Caki2 (cell line): ENCODE measurements at regions not wholly inside any gene's neighbourhood (a gene's known extent, or its start where the extent isn't known, plus 50 kb on each side); places are given as distances from the start of the nearest gene placed in this dataset.

Experiments
- DNase-seq: peaks from one replicate; pipeline ENCODE4 v3.0.0-alpha.2; 2015; ENCODE audit warnings: low read depth
- in situ Hi-C: cut with HindIII; loops from 2 replicates; pipeline ENCODE4 v1.10.0; 2016; ENCODE audit warnings: low sequenced_read_pairs, low pct_unique_long_range_greater_than_20kb, mixed read lengths

GRCh38 chr16:66271074-66272060, 95.1 kb upstream of the CDH5 start:
- DNase-seq: no peak
- in situ Hi-C loops: no loop called here

GRCh38 chr16:66270333-66270927, 96.1 kb upstream of the CDH5 start:
- in situ Hi-C loops: no loop called here
- peak; percentile 52 for DNase-seq

- DNase-seq: no peak
- in situ Hi-C loops: no loop called here
Measured at GRCh38 chr16:66269617-66270332, 96.7 kb upstream of the CDH5 start.

GRCh38 chr16:66267292-66268014, 99.0 kb upstream of the CDH5 start:
- no peak for DNase-seq
- in situ Hi-C loops: no loop called here

- in situ Hi-C loops: no loop called here
- no peak for DNase-seq
Measured at GRCh38 chr16:66266436-66267291, 99.8 kb upstream of the CDH5 start.

- in situ Hi-C loops: no loop called here
Measured at GRCh38 chr16:66265556-66266141, 100.8 kb upstream of the CDH5 start.

GRCh38 chr16:66265048-66265415, 101.5 kb upstream of the CDH5 start:
- in situ Hi-C loops: no loop called here
- no peak for DNase-seq

More at GRCh38 chr16:66265556-66266141, 100.8 kb upstream of the CDH5 start:
- no peak for DNase-seq

GRCh38 chr16:66264311-66265047, 102.0 kb upstream of the CDH5 start:
- in situ Hi-C loops: no loop called here
- DNase-seq: no peak

- in situ Hi-C loops: no loop called here
- no peak for DNase-seq
Measured at GRCh38 chr16:66263973-66264310, 102.5 kb upstream of the CDH5 start.

- no peak for DNase-seq
- in situ Hi-C loops: no loop called here
Measured at GRCh38 chr16:66263168-66263972, 103.1 kb upstream of the CDH5 start.

- in situ Hi-C loops: no loop called here
- DNase-seq: no peak
Measured at GRCh38 chr16:66262253-66263167, 104.0 kb upstream of the CDH5 start.

- in situ Hi-C loops: no loop called here
- no peak for DNase-seq
Measured at GRCh38 chr16:66261826-66262225, 104.7 kb upstream of the CDH5 start.

- no peak for DNase-seq
- in situ Hi-C loops: no loop called here
Measured at GRCh38 chr16:66260522-66261254, 105.8 kb upstream of the CDH5 start.
